ENCODE measurements at regions not wholly inside any gene's neighbourhood (a gene's known extent, or its start where the extent isn't known, plus 50 kb on each side); places are given as distances from the start of the nearest gene placed in this dataset.

- Histone ChIP-seq H3K4me1 (no peaks in the 10 kb centered on the region), H3K9me3 (no peaks in the 10 kb centered on the region), H3K36me3 (replicated peaks in 1 of 2; ENCODE audit: insufficient read depth in 1 of 2, low read depth in 2 of 2) (no peaks in the 10 kb centered on the region), H3K27ac (no peak overlapping the region), H3K27me3 (no peaks in the 10 kb centered on the region), H3K4me3 (no peak overlapping the region)
- 58 to 64% methylated on average over 2 of the region's 2 CpGs for WGBS, 2 donors
- no peak for ATAC-seq
- no peak for DNase-seq
- TF ChIP-seq POLR2A (IDR thresholded peaks at IDR 0.05) (no peak), CTCF (IDR thresholded peaks at IDR 0.05) (no peak)
- intact Hi-C loops (cut with DNase I), result no loop called here
Measured at GRCh38 chr9:73889023-73889422, 608.1 kb upstream of the RORB start.

- H3K27ac ChIP-seq, result no peak overlapping the region
- no peak for DNase-seq
- intact Hi-C loops (cut with DNase I), result no loop called here
- H3K27me3 ChIP-seq, result no peaks in the 10 kb centered on the region
- no peaks in the 10 kb centered on the region for H3K4me1 ChIP-seq
- no peak for TF ChIP-seq CTCF (IDR thresholded peaks at IDR 0.05)
- no peak for TF ChIP-seq POLR2A (IDR thresholded peaks at IDR 0.05)
- H3K9me3 ChIP-seq, result no peaks in the 10 kb centered on the region
- no peaks in the 10 kb centered on the region for H3K36me3 ChIP-seq (replicated peaks in 1 of 2; ENCODE audit: insufficient read depth in 1 of 2, low read depth in 2 of 2)
- ATAC-seq, result no peak
- no peak overlapping the region for H3K4me3 ChIP-seq
Measured at GRCh38 chr9:73890685-73891277, 606.4 kb upstream of the RORB start.

GRCh38 chr9:73892335-73892734 is 604.8 kb upstream of the RORB start:
- no peak for TF ChIP-seq CTCF (IDR thresholded peaks at IDR 0.05)
- TF ChIP-seq POLR2A (IDR thresholded peaks at IDR 0.05), result no peak
- ATAC-seq, result no peak
- Histone ChIP-seq H3K9me3 (no peaks in the 10 kb centered on the region), H3K27ac (no peak overlapping the region), H3K4me3 (no peak overlapping the region), H3K4me1 (no peaks in the 10 kb centered on the region), H3K27me3 (no peaks in the 10 kb centered on the region), H3K36me3 (replicated peaks in 1 of 2; ENCODE audit: insufficient read depth in 1 of 2, low read depth in 2 of 2) (no peaks in the 10 kb centered on the region)
- no peak for DNase-seq
- 50 to 57% methylated on average over 3 of the region's 3 CpGs for WGBS, 2 donors
- intact Hi-C loops (cut with DNase I), result no loop called here

- TF ChIP-seq POLR2A (IDR thresholded peaks at IDR 0.05) (no peak), CTCF (IDR thresholded peaks at IDR 0.05) (no peak)
Measured at GRCh38 chr9:73893230-73893629, 603.9 kb upstream of the RORB start.

GRCh38 chr9:73896061-73896460 is 601.1 kb upstream of the RORB start:
- no peak overlapping the region for H3K4me3 ChIP-seq
- H3K27me3 ChIP-seq, result no peaks in the 10 kb centered on the region
- no peaks in the 10 kb centered on the region for H3K36me3 ChIP-seq (replicated peaks in 1 of 2; ENCODE audit: insufficient read depth in 1 of 2, low read depth in 2 of 2)
- no peaks in the 10 kb centered on the region for H3K9me3 ChIP-seq
- H3K4me1 ChIP-seq, result no peaks in the 10 kb centered on the region
- DNase-seq (no peak), ATAC-seq (no peak)
- TF ChIP-seq CTCF (IDR thresholded peaks at IDR 0.05) (no peak), POLR2A (IDR thresholded peaks at IDR 0.05) (no peak)
- WGBS, 2 donors, result 54 to 67% methylated on average over 2 of the region's 2 CpGs
- intact Hi-C loops (cut with DNase I), result no loop called here
- no peak overlapping the region for H3K27ac ChIP-seq

More at GRCh38 chr9:73893230-73893629, 603.9 kb upstream of the RORB start:
- intact Hi-C loops (cut with DNase I), result no loop called here
- Histone ChIP-seq H3K36me3 (replicated peaks in 1 of 2; ENCODE audit: insufficient read depth in 1 of 2, low read depth in 2 of 2) (no peaks in the 10 kb centered on the region), H3K9me3 (no peaks in the 10 kb centered on the region), H3K27ac (no peak overlapping the region), H3K4me3 (no peak overlapping the region), H3K27me3 (no peaks in the 10 kb centered on the region), H3K4me1 (no peaks in the 10 kb centered on the region)
- ATAC-seq, result no peak
- no peak for DNase-seq

All from body of pancreas (tissue), 4 donors.